ENCODE measurements at regions not wholly inside any gene's neighbourhood (a gene's known extent, or its start where the extent isn't known, plus 50 kb on each side); places are given as distances from the start of the nearest gene placed in this dataset.

- H4K5ac ChIP-seq (ENCODE audit: low read length) = no peak overlapping the region
- H3K4me1 ChIP-seq (ENCODE audit: control insufficient read depth, low read depth, low read length) = no peaks in the 10 kb centered on the region
- no peak overlapping the region for H2AK5ac ChIP-seq (ENCODE audit: low read length)
- H2BK5ac ChIP-seq (ENCODE audit: low read length) = no peak overlapping the region
- no peak overlapping the region for H3K4me3 ChIP-seq (ENCODE audit: low read length)
- no peak overlapping the region for H3K18ac ChIP-seq (ENCODE audit: low read length)
- no peak overlapping the region for H2BK15ac ChIP-seq (replicated peaks; ENCODE audit: low read depth)
- H3K4ac ChIP-seq (ENCODE audit: low read depth, low read length) = no peak overlapping the region
- H3K79me2 ChIP-seq (ENCODE audit: control insufficient read depth, insufficient read depth, low read length) = no peaks in the 10 kb centered on the region
- H4K8ac ChIP-seq (ENCODE audit: low read depth, low read length) = no peak overlapping the region
- no CpG with 5 or more reads among the region's 5 CpGs for WGBS (ENCODE audit: extremely low coverage, insufficient coverage, low lambda C conversion rate)
- H3K23ac ChIP-seq (ENCODE audit: low read length) = no peak overlapping the region
- no peak overlapping the region for H3K9ac ChIP-seq (ENCODE audit: low read length)
- no peak for DNase-seq
- no peak overlapping the region for H2BK120ac ChIP-seq (ENCODE audit: low read depth, low read length)
- no peak overlapping the region for H3K4me2 ChIP-seq (ENCODE audit: low read length)
- no peak overlapping the region for H3K56ac ChIP-seq (ENCODE audit: low read length)
- no peak overlapping the region for H3K27ac ChIP-seq (ENCODE audit: low read depth, low read length)
- H3K79me1 ChIP-seq (ENCODE audit: low read length) = no peaks in the 10 kb centered on the region
- H3K36me3 ChIP-seq (ENCODE audit: control insufficient read depth, insufficient read depth, low read length) = no peaks in the 10 kb centered on the region
- no peaks in the 10 kb centered on the region for H3K27me3 ChIP-seq (ENCODE audit: insufficient read depth, low read length, poor library complexity)
Observed at GRCh38 chr20:19025430-19026120, 186.9 kb upstream of the SLC24A3 start.

- no CpG with 5 or more reads among the region's 13 CpGs for WGBS (ENCODE audit: extremely low coverage, insufficient coverage, low lambda C conversion rate)
- no peaks in the 10 kb centered on the region for H3K79me1 ChIP-seq (ENCODE audit: low read length)
- no peak overlapping the region for H2BK120ac ChIP-seq (ENCODE audit: low read depth, low read length)
- no peak overlapping the region for H3K4ac ChIP-seq (ENCODE audit: low read depth, low read length)
- H3K18ac ChIP-seq (ENCODE audit: low read length) = no peak overlapping the region
- H2BK5ac ChIP-seq (ENCODE audit: low read length) = no peak overlapping the region
- no peaks in the 10 kb centered on the region for H3K27me3 ChIP-seq (ENCODE audit: insufficient read depth, low read length, poor library complexity)
- no peak overlapping the region for H4K8ac ChIP-seq (ENCODE audit: low read depth, low read length)
- no peak overlapping the region for H3K56ac ChIP-seq (ENCODE audit: low read length)
- H3K9ac ChIP-seq (ENCODE audit: low read length) = no peak overlapping the region
- no peak overlapping the region for H3K23ac ChIP-seq (ENCODE audit: low read length)
- H3K4me2 ChIP-seq (ENCODE audit: low read length) = no peak overlapping the region
- no peak overlapping the region for H4K5ac ChIP-seq (ENCODE audit: low read length)
- no peaks in the 10 kb centered on the region for H3K36me3 ChIP-seq (ENCODE audit: control insufficient read depth, insufficient read depth, low read length)
- H2BK15ac ChIP-seq (replicated peaks; ENCODE audit: low read depth) = no peak overlapping the region
- H2AK5ac ChIP-seq (ENCODE audit: low read length) = no peak overlapping the region
- no peak overlapping the region for H3K27ac ChIP-seq (ENCODE audit: low read depth, low read length)
- H3K4me1 ChIP-seq (ENCODE audit: control insufficient read depth, low read depth, low read length) = no peaks in the 10 kb centered on the region
- H3K79me2 ChIP-seq (ENCODE audit: control insufficient read depth, insufficient read depth, low read length) = no peaks in the 10 kb centered on the region
- DNase-seq = no peak
- H3K4me3 ChIP-seq (ENCODE audit: low read length) = no peak overlapping the region
Observed at GRCh38 chr20:19026121-19026878, 186.1 kb upstream of the SLC24A3 start.

GRCh38 chr20:19026901-19027644 lies 185.4 kb upstream of the SLC24A3 start:
- Histone ChIP-seq H3K4me1 (ENCODE audit: control insufficient read depth, low read depth, low read length) (no peaks in the 10 kb centered on the region), H2AK5ac (ENCODE audit: low read length) (no peak overlapping the region), H3K4me3 (ENCODE audit: low read length) (no peak overlapping the region), H3K4ac (ENCODE audit: low read depth, low read length) (no peak overlapping the region), H3K27me3 (ENCODE audit: insufficient read depth, low read length, poor library complexity) (no peaks in the 10 kb centered on the region), H3K4me2 (ENCODE audit: low read length) (no peak overlapping the region), H3K27ac (ENCODE audit: low read depth, low read length) (no peak overlapping the region), H4K5ac (ENCODE audit: low read length) (no peak overlapping the region), H3K56ac (ENCODE audit: low read length) (no peak overlapping the region), H2BK120ac (ENCODE audit: low read depth, low read length) (no peak overlapping the region), H3K79me2 (ENCODE audit: control insufficient read depth, insufficient read depth, low read length) (no peaks in the 10 kb centered on the region), H2BK15ac (replicated peaks; ENCODE audit: low read depth) (no peak overlapping the region), H3K79me1 (ENCODE audit: low read length) (no peaks in the 10 kb centered on the region), H2BK5ac (ENCODE audit: low read length) (no peak overlapping the region), H3K18ac (ENCODE audit: low read length) (no peak overlapping the region), H3K9ac (ENCODE audit: low read length) (no peak overlapping the region), H4K8ac (ENCODE audit: low read depth, low read length) (no peak overlapping the region), H3K23ac (ENCODE audit: low read length) (no peak overlapping the region), H3K36me3 (ENCODE audit: control insufficient read depth, insufficient read depth, low read length) (no peaks in the 10 kb centered on the region)
- no CpG with 5 or more reads among the region's 11 CpGs for WGBS (ENCODE audit: extremely low coverage, insufficient coverage, low lambda C conversion rate)
- peak; percentile 34 for DNase-seq

- H3K4me3 ChIP-seq (ENCODE audit: low read length) = no peak overlapping the region
- H3K79me1 ChIP-seq (ENCODE audit: low read length) = no peaks in the 10 kb centered on the region
- no peak overlapping the region for H4K8ac ChIP-seq (ENCODE audit: low read depth, low read length)
- no CpG with 5 or more reads among the region's 9 CpGs for WGBS (ENCODE audit: extremely low coverage, insufficient coverage, low lambda C conversion rate)
- no peak overlapping the region for H3K4ac ChIP-seq (ENCODE audit: low read depth, low read length)
- H2AK5ac ChIP-seq (ENCODE audit: low read length) = no peak overlapping the region
- no peak overlapping the region for H3K9ac ChIP-seq (ENCODE audit: low read length)
- H3K36me3 ChIP-seq (ENCODE audit: control insufficient read depth, insufficient read depth, low read length) = no peaks in the 10 kb centered on the region
- H3K56ac ChIP-seq (ENCODE audit: low read length) = no peak overlapping the region
- DNase-seq = no peak
- H2BK120ac ChIP-seq (ENCODE audit: low read depth, low read length) = no peak overlapping the region
- H3K23ac ChIP-seq (ENCODE audit: low read length) = no peak overlapping the region
- H3K4me2 ChIP-seq (ENCODE audit: low read length) = no peak overlapping the region
- no peaks in the 10 kb centered on the region for H3K27me3 ChIP-seq (ENCODE audit: insufficient read depth, low read length, poor library complexity)
- H2BK5ac ChIP-seq (ENCODE audit: low read length) = no peak overlapping the region
- no peak overlapping the region for H3K18ac ChIP-seq (ENCODE audit: low read length)
- no peaks in the 10 kb centered on the region for H3K4me1 ChIP-seq (ENCODE audit: control insufficient read depth, low read depth, low read length)
- H4K5ac ChIP-seq (ENCODE audit: low read length) = no peak overlapping the region
- no peak overlapping the region for H2BK15ac ChIP-seq (replicated peaks; ENCODE audit: low read depth)
- no peaks in the 10 kb centered on the region for H3K79me2 ChIP-seq (ENCODE audit: control insufficient read depth, insufficient read depth, low read length)
- H3K27ac ChIP-seq (ENCODE audit: low read depth, low read length) = no peak overlapping the region
Observed at GRCh38 chr20:19027971-19028370, 184.5 kb upstream of the SLC24A3 start.

- Histone ChIP-seq H3K4me3 (ENCODE audit: low read length) (no peak overlapping the region), H4K8ac (ENCODE audit: low read depth, low read length) (no peak overlapping the region), H3K27me3 (ENCODE audit: insufficient read depth, low read length, poor library complexity) (no peaks in the 10 kb centered on the region), H4K5ac (ENCODE audit: low read length) (no peak overlapping the region), H3K18ac (ENCODE audit: low read length) (no peak overlapping the region), H3K27ac (ENCODE audit: low read depth, low read length) (no peak overlapping the region), H2BK15ac (replicated peaks; ENCODE audit: low read depth) (no peak overlapping the region), H3K56ac (ENCODE audit: low read length) (no peak overlapping the region), H3K4ac (ENCODE audit: low read depth, low read length) (no peak overlapping the region), H2BK120ac (ENCODE audit: low read depth, low read length) (no peak overlapping the region), H3K4me1 (ENCODE audit: control insufficient read depth, low read depth, low read length) (no peaks in the 10 kb centered on the region), H2BK5ac (ENCODE audit: low read length) (no peak overlapping the region), H3K36me3 (ENCODE audit: control insufficient read depth, insufficient read depth, low read length) (no peaks in the 10 kb centered on the region), H3K23ac (ENCODE audit: low read length) (no peak overlapping the region), H3K79me2 (ENCODE audit: control insufficient read depth, insufficient read depth, low read length) (no peaks in the 10 kb centered on the region), H2AK5ac (ENCODE audit: low read length) (no peak overlapping the region), H3K4me2 (ENCODE audit: low read length) (no peak overlapping the region), H3K79me1 (ENCODE audit: low read length) (no peaks in the 10 kb centered on the region), H3K9ac (ENCODE audit: low read length) (no peak overlapping the region)
- no peak for DNase-seq
- WGBS (ENCODE audit: extremely low coverage, insufficient coverage, low lambda C conversion rate) = no CpG with 5 or more reads among the region's 3 CpGs
Observed at GRCh38 chr20:19041787-19042186, 170.7 kb upstream of the SLC24A3 start.

Data from mesendoderm (in vitro differentiated cells).